SK-N-SH treated with all-trans-retinoic acid at 6 μM for 48 hours (cell line): ENCODE measurements at regions not wholly inside any gene's neighbourhood (a gene's known extent, or its start where the extent isn't known, plus 50 kb on each side); places are given as distances from the start of the nearest gene placed in this dataset.
A peak's percentile ranks its signal among the peaks of the same experiment; 100 is the strongest.
"Not testable (repeated sequence)": the region's sequence is repeated elsewhere in the genome, so short reads cannot be mapped to it uniquely, and the experiment has no call there.

Source experiments
- ATAC-seq: fragments of 200-7000 bp; cut with Tn5 transposase; 3 replicates; pipeline ENCODE4 v1.9.1; 2020; ENCODE audit warnings: mild to moderate bottlenecking, moderate library complexity
- ZFP3 ChIP-seq: fragments of 250-450 bp; sonication (Bioruptor Pico); IDR thresholded peaks from 2 replicates; pipeline ENCODE4 v1.5.0; 2020; ENCODE audit warnings: mild to moderate bottlenecking, moderate library complexity

- ATAC-seq = not testable (repeated sequence)
Observed at GRCh38 chr7:73175322-73175721, 89.5 kb upstream of the SPDYE9 start.

GRCh38 chr7:73170902-73171301 is 85.1 kb upstream of the SPDYE9 start:
- ATAC-seq = peak; percentile 17; the same call in 2 of the 3 replicates

GRCh38 chr7:73170415-73170814 is 84.6 kb upstream of the SPDYE9 start:
- not testable (repeated sequence) for ATAC-seq

GRCh38 chr7:73166152-73166551 is 80.3 kb upstream of the SPDYE9 start:
- not testable (repeated sequence) for ATAC-seq

GRCh38 chr7:73162680-73163079 is 76.8 kb upstream of the SPDYE9 start:
- ATAC-seq = not testable (repeated sequence)

- ATAC-seq = peak; percentile 43
Observed at GRCh38 chr7:73161727-73162126, 75.9 kb upstream of the SPDYE9 start.

GRCh38 chr7:73157169-73157661 is 71.4 kb upstream of the SPDYE9 start:
- not testable (repeated sequence) for ATAC-seq

GRCh38 chr7:73156510-73157168 is 70.8 kb upstream of the SPDYE9 start:
- ATAC-seq = peak; percentile 50

GRCh38 chr7:73154586-73155038 is 68.8 kb upstream of the SPDYE9 start:
- ATAC-seq = peak; percentile 81
- peak; percentile 91 for TF ChIP-seq ZFP3 (CRISPR knock-in tag)

- peak; percentile 0; the same call in 2 of the 3 replicates for ATAC-seq
Observed at GRCh38 chr7:73153921-73154585, 68.2 kb upstream of the SPDYE9 start.

- not testable (repeated sequence) for ATAC-seq
Observed at GRCh38 chr7:73148570-73148969, 62.7 kb upstream of the SPDYE9 start.

- ATAC-seq = not testable (repeated sequence)
Observed at GRCh38 chr7:73147681-73148080, 61.8 kb upstream of the SPDYE9 start.

- not testable (repeated sequence) for ATAC-seq
Observed at GRCh38 chr7:73143993-73144392, 58.2 kb upstream of the SPDYE9 start.

- not testable (repeated sequence) for ATAC-seq
Observed at GRCh38 chr7:73137922-73138321, 52.1 kb upstream of the SPDYE9 start.
